ENCODE measurements at regions not wholly inside any gene's neighbourhood (a gene's known extent, or its start where the extent isn't known, plus 50 kb on each side); places are given as distances from the start of the nearest gene placed in this dataset.

GRCh38 chr5:40291338-40291737 lies 388.4 kb upstream of the PTGER4 start:
- TF ChIP-seq FOXA1 (IDR thresholded peaks at IDR 0.05), result no peak
- no peak for TF ChIP-seq SUZ12 (IDR thresholded peaks at IDR 0.05)
- no peak for TF ChIP-seq ELF4 (IDR thresholded peaks at IDR 0.05)
- no peak for TF ChIP-seq SP1 (IDR thresholded peaks at IDR 0.05)
- no peak for TF ChIP-seq CTBP1 (IDR thresholded peaks at IDR 0.05; ENCODE audit: borderline replicate concordance)
- no peak for TF ChIP-seq HDGF (IDR thresholded peaks at IDR 0.05; ENCODE audit: borderline replicate concordance)
- no peak for TF ChIP-seq BHLHE40 (IDR thresholded peaks at IDR 0.05; ENCODE audit: borderline replicate concordance)
- TF ChIP-seq NFRKB (IDR thresholded peaks at IDR 0.05), result no peak
